ENCODE measurements at regions not wholly inside any gene's neighbourhood (a gene's known extent, or its start where the extent isn't known, plus 50 kb on each side); places are given as distances from the start of the nearest gene placed in this dataset.
"Not testable (repeated sequence)": the region's sequence is repeated elsewhere in the genome, so short reads cannot be mapped to it uniquely, and the experiment has no call there.

DNA sequence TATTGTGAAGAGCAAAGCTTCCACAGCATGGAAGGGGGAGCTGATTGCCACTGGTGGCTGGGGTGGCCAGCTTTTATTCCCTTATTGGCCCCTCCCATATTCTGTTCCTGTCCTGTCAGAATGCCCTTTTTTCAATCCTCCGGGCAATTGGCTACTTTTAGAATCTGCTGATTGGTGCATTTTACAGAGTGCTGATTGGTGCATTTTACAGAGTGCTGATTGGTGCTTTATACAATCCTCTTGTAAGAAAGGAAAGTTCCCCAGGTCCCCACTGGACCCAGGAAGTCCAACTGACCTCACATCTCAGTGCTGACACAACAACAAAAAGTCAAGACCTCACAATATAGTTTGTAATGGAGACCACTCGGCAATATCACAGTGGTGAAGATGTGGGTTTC, 195.0 kb downstream of the SPATA31A6 start:
- no peak for DNase-seq

DNA sequence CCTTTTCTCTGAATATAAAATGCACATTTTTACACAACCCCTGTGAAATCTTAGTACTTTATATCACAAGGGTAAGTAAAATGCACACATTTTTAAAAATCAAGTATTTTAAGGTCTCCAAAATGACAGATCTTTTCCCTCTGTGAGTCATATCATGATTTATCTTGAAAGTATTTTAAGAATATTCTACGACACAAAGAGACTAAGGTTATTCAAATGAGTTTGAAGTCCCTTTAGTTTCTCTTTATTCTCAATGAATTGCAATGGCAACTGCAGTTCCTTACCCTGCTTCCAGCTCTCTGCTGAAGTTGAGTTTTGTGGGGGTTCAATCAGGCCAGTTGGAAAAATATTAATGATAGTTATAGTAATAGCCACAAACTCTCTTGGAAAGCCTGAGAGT, 196.1 kb downstream of the SPATA31A6 start:
- DNase-seq, result not testable (repeated sequence)

DNA sequence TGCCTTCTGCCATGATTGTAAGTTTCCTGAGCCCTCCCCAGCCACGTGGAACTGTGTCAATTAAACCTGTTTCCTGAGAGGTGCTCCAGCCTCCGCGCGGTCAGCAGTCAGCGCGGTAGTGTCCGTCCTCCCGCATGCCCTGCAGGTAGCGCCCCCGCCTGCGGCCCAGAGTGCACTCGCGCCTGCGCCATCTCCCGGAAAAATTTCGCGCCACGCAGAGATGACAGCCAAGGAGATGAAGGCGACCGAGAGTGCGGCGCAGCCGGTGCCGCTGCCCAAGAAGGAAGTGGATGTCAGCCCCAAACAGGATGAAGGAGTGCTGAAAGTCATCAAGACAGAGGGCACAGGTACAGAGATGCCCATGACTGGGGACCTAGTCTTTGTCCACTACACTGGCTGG, 201.1 kb downstream of the SPATA31A6 start:
- not testable (repeated sequence) for DNase-seq

DNA sequence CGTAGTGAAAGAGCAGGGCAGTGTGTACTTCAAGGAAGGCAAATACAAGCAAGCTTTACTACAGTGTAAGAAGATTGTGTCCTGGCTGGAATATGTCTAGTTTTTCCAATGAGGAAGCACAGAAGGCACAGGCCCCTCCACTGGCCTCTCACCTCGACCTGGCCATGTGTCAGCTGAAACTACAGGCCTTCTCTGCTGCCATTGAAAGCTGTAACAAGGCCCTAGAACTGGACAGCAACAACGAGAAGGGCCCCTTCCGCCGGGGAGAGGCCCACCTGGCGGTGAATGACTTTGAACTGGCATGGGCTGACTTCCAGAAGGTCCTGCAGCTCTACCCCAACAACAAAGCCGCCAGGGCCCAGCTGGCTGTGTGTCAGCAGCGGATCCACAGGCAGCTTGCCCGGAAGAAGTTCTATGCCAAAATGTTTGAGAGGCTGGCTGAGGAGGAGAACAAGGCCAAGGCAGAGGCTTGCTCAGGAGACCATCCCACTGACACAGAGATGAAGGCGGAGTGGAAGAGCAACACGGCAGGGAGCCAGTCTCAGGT, 202.2 kb downstream of the SPATA31A6 start:
- not testable (repeated sequence) for DNase-seq

DNA sequence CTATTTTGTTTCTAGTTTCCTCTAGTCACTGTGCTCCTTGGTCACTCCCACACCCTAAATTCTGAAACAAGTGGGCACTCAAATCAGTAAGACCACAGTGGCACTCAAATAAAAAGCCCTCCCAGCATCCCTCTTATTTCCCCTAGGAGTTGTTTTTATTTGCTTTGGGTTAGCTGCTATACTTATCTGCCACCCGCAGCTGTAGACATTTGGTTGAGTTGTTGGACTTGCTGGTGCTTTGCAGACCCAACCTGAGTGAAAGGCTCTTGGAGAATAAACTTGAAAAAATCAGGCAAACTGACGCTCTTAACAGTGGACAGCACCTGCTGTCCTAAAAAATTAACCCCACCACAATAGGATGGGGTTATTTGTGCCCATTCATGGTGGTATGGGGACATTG, 203.0 kb downstream of the SPATA31A6 start:
- no peak for DNase-seq

DNA sequence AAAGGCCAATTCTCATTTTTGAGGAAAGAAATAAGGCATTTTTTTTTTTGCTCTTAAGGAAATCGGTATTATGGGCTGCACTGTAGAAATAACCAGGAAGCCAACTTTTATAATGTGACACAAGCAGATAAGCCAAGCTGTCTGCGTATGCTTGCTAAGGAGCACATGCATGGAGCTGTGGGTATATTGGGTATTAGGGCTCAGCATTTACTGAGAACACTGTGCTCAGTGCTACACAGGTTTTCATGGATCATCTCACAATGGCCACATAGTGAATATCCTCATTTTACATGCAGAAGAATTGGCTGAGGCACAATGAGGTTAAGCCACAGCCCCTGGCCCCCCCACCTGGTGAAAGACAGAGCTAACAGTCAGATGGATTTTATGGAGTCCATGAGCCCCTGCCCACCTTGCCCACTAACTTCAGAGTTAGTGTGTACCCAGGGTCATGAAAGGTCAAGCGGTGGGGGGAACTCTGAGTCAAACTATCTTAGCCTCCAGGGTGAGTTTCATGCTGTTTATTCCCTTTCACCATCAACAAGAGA, 204.8 kb downstream of the SPATA31A6 start:
- no peak for DNase-seq

DNA sequence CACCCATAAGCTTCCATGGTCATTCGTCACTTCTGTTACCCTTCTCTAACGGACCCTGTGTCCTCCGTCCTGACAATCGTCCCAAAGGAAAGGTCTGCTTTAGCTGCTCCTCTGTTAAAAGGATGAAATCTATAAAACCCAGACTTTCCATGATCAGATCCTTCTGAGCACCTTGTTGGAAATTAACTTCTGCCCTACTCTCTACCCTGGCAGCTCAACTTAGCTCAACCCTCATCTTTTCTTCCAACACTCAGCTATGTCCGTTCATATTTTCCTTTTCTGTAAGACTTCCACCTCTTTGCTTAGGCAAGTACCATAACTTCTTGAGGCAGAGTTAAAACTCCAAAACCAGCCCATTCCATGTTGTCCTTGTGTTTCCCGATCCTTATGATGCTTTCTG, 205.4 kb downstream of the SPATA31A6 start:
- DNase-seq, result no peak

DNA sequence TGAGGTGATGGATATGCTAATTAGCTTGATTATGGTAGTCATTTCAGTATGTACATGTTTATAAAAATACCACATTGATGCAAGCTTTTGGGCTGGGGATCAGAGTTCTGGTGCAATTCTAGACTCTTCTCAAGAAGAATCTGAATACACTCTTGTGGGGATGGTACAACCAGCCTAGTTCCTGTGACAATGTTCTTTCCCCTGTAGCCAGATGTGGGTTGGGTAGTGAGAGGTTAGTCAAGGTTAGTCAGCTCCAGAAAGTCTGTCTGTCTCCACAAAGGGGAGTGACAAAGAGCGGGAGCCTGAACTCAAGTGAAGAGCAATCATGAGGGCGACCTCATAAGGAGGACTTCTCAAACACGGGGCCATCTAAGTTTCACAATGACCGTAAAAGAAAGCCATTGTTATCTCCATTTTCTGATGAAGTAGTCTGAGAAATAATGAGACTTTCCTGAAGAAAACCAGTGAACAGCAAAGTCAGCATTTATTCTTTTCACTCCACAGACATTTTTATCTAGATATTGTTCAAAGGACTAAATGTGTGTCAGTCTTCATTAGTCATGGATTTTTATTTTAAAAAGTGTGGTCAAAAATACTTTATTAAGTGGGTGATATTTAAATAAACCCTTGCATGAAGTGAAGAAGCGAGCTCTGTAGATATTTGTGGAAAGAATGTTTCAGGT, 209.5 kb downstream of the SPATA31A6 start:
- not testable (repeated sequence) for DNase-seq

DNA sequence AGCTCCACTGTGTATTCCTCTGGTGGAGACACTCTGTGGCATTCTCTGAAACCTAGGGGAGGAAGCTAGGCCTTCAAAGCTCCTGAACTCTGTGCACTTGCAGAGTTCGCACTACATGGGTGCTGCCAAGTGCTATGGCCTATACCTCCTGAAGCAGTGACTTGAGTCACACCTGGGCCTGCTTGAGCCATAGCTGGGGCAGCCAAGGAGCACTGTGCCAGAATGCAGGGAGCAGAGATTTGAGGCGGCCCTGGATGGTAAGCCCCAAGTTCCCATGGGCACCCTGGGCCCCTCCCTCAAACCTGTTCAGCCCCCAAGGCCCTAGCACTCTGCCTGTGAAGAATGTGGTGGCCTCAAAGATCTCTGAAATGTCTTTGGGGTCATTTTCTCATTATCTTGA, 212.9 kb downstream of the SPATA31A6 start:
- no peak for DNase-seq

DNA sequence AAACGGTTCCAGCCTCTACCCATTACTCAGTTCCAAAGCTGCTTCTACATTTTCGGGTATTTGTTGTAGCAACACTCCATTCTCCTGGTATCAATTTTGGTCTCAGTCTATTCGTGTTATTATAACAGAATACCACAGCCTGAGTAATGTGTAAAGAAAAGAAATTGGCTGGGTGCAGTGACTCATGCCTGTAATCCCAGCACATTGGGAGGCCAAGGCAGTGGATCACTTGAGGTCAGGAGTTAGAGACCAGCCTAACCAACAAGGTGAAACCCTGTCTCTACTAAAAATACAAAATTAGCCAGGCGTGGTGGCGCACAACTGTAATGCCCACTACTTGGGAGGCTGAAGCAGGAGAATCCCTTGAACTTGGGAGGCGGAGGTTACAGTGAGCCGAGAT, 213.9 kb downstream of the SPATA31A6 start:
- DNase-seq, result not testable (repeated sequence)

DNA sequence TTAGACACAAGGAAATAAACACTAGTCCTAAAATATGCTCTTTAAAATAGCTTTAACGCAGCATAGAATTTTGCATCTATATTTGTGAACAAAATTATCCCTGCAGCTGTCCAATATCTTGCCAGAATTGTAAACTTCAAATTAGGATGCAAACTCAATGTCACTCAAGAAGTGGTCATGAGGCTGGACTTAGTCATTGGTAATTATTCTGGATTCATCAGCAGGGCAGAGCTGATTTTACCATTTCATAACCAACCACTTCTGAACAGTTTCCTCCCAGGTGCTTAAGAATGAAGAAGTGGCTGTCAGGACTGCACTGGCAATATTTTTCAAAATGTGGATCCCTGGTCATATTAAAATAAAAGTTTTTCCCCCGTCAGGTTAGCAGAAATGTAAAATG, 219.5 kb downstream of the SPATA31A6 start:
- not testable (repeated sequence) for DNase-seq

DNA sequence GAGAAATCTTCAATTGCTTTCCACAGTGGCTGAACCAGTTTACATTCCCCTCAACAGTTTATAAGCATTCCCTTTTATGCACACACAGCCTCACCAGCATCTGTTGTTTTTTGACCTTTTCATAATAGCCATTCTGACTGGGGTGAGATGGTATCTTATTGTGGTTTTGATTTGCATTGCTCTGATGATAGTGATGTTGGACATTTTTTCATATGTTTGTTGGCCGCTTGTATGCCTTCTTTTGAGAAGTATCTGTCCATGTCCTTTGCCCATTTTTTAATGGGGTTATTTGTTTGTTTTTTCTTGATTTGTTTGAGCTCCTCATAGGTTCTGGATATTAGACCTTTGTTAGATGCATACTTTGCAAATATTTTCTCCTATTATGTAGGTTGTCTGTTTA, 226.1 kb downstream of the SPATA31A6 start:
- not testable (repeated sequence) for DNase-seq

DNA sequence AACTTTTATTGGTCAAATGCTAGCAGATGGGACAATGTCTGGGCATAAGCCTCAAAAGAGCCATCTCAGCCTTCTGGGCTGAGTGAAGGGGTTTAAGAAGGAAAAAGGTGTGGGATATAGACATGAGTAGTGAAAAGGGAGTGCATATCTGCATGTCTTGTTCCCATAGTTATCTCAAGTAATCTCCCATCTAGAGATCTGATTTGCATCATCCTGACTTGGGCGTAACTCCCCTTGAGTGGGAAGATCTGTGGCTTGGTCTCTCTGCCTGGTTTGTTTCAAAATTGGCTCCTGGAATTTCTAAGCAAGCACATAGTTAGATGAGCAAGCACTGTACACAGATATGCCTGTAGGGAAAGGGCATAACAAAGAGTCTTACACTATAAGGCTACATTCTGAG, 228.9 kb downstream of the SPATA31A6 start:
- not testable (repeated sequence) for DNase-seq

DNA sequence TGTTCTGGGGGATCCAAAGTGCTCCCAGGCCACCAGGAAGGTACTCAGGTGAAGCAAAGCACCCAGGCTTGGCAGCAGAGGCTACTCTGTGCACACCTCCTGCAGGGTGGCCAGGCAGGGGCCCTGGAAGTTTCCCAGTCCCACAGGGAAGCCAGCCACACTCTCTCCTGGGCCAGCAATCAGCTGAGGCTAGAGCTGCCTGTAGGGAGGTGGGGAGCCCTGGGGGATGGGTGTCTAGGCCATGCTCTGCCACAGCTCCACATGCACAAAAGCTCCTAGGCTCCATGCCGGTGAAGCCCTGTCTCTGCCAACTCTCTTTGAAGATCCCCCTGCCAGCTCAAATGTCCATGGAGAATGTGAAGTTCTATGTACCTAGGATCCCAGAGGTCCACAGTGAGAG, 231.4 kb downstream of the SPATA31A6 start:
- not testable (repeated sequence) for DNase-seq

DNA sequence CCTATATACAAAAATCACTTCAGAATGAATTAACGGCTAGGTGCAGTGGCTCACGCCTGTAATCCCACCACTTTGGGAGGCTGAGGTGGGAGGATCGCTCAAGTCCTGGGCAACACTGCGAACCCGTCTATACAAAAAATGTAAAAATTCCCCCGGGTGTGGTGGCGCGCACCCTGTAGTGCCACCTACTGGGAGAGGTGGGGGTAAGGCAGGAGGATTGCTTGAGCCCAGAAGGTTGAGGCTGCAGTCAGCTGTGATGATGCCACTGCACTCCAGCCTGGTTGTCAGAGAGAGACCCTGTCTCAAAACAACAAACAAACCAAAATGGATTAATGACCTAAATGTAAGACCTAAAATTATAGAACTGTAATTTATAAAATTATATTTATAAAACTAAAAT, 236.2 kb downstream of the SPATA31A6 start:
- DNase-seq, result not testable (repeated sequence)

DNA sequence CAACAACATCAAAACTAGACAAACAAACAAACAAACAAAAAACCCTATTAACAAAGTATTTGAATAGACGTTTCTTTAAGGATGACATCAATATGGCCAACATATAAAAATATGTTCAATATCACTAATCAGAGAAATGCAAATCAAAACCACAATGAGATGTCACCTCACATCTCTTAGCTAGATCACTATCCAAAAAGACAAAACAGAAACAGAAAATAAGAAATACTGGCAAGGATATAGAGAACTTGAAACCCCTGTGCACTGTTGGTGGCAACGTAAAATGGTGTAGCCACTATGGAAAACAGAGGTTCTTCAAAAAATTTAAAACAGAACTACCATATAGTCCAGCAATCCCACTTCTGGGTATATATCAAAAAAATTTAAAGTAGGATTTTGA, 236.9 kb downstream of the SPATA31A6 start:
- not testable (repeated sequence) for DNase-seq

DNA sequence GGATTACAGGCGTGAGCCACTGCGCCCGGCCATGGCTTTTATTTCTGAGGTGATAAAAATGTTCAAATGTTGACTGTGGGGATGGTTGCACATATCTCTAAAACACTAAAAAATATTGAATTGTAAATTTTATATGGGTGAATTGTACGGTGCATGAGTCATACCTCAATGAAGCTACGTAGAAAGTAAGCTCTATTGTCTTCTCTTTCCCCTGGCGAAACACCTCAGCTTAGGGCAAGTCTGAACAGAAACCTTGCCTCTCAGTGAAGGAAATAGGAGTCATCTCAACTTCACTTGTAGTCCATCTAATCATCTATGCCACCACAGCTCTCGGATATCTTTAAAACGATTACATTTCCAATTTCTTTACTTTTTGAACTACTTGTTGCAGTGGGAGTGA, 238.2 kb downstream of the SPATA31A6 start:
- not testable (repeated sequence) for DNase-seq

DNA sequence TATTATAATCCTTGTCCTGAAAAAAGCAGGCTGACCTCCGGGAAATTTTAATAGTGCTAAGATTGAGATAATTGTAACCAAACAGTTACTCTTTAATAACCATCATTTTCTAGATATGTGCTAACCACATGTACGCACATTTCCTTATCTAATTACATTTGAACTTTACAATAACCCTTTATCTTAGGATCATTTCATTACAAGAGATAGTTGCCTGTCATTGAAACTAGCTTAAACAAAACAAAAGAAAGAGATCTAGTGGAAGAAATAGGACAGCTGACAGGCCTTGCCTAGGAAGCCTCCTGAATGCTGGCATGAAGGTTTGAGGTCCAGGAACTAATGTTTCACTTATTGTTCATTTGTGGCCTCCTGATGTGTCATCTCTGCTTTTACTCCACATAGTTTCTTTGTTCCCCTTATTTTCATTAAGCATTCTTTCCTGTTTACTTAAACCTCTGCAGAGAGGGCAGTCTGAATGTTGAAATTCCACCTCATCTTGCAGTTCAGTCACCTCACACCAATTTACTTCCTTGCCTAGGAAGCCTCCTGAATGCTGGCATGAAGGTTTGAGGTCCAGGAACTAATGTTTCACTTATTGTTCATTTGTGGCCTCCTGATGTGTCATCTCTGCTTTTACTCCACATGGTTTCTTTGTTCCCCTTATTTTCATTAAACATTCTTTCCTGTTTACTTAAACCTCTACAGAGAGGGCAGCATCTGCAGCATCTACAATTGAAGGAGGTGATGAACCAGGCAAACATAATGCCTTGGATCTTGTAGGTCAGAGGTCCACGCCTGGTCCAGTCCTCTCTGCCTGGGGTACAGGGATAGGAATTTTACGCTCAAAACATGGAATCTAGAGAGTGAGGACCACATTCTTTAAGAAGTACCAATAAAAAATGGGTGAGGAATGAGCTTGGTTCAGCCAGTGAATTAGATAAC, 247.5 kb downstream of the SPATA31A6 start:
- not testable (repeated sequence) for DNase-seq

DNA sequence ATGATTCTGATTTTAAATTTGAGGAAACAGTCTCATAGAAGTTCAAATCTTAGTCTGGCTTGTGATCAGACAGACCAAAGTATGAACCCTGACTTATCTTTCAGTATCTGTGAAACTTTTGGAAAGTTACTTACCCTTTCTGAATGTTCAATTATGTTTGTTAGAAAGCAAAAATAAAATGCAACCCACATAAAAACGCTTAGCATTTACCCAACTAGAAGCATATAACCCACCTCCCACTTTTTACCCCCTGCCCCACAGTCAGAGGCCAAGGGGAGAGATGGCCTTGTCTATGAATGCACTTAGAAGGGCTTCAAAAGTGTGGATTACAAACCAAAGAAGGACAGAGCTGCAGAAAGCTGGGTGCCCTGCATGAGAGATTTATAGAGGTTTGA, 248.2 kb downstream of the SPATA31A6 start:
- not testable (repeated sequence) for DNase-seq

DNA sequence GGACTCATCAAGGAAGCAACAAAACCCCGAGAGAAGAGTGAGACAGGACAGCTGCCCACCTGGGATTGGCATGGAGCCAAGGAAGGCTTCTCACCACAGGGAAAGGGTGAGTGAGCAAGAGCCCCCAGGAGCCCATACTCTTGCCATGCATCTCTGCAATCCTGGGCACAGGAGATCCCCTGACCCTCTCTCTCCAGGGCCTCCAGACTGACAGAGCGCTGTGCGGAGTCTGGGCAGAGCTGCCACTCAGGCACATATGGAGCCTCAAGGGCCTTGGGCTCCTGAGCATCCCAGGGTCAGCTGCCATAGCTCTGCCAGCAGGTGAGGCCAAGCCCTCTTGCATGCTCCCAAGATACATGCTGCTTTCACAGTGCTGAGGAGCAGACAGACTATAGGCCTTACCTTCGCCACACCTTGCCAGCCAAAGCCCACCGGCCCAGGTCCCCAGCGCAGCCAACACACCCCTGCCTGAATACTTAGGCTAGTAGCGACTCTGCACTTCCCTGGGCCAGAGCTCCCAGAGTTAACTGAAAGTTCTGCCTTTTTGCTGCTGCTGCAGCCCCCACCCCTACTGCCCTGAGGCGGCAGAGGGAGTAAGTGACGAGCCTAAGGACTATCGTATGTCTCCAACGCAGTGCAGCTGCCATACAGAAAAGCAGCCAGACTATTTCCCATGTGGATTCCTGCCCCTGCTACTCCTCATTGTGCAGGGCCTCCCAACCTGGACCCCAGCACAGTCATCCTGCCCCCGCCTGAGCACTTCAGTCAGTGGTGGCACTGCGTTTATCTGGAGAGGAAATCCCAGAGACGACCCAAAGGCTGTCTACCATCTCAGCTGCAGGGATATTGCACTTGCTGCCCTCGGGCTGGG, 251.6 kb downstream of the SPATA31A6 start:
- not testable (repeated sequence) for DNase-seq

DNA sequence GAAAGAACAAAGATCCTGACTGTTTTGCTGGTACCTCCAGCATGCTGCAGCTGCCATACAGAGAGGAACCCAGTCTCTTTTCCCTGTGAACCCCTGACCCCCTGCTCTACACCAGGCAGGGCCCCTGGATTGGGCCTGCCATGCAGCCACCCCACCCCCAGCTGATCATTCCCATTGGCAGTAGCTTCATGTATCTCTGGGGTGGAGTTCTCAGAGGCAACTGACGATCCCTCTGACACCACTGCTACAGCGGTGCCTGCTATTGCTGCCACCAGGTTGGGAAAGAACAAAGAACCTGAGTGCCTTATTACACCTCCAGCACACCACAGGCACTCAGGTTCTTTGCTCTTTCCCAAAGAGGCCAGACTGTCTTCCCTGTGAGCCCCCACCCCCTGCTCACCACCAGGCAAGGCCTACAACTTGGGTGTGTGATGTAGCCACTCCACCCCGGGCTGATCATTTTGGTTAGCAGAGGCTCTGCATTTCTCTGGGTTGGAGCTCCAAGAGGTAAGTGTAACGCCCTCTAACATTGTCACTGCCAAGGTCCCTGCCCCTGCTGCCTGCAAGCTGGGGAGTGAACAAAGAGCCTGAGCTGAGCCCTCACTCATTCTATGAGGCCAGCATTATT, 252.4 kb downstream of the SPATA31A6 start:
- DNase-seq, result not testable (repeated sequence)

All from stimulated activated CD4-positive, alpha-beta T cell treated with anti-CD3 and anti-CD28 coated beads, Interleukin-12 subunit alpha, Interleukin-12 subunit beta, amount 100 ng/mL, for 4 hours (primary cell).